ENCODE measurements at regions not wholly inside any gene's neighbourhood (a gene's known extent, or its start where the extent isn't known, plus 50 kb on each side); places are given as distances from the start of the nearest gene placed in this dataset.

DNA sequence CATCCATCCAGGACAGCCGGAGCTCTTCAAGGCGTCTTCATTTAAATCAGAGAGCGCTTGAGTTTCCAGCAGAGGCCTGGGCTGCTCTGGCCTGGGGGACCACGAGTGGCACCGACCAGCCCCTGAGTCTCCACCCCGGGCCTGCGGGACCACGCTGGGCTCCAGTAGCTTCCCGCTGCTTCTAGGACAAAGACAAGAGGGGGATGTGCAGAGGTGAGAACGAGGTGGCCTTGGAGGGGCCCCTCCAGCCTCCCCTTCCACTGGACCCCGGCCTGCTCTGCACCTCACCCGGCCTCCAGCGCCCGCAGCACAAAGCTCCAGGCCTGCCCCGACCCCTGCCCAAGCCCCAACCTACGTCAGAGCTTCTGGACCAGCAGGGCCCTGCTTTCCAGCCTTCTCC lies 81.6 kb downstream of the IRX2 start:
- TF ChIP-seq EP300 (IDR thresholded peaks at IDR 0.05; ENCODE audit: borderline replicate concordance in 1 of 2, low read depth in 2 of 2, low read length in 2 of 2) (no peak), POLR2A (IDR thresholded peaks at IDR 0.05; ENCODE audit: control extremely low read depth in 1 of 2, low read depth in 2 of 2, low read length in 2 of 2) (no peak)

All from H1 (cell line).